ENCODE measurements at regions not wholly inside any gene's neighbourhood (a gene's known extent, or its start where the extent isn't known, plus 50 kb on each side); places are given as distances from the start of the nearest gene placed in this dataset.
A peak's percentile ranks its signal among the peaks of the same experiment; 100 is the strongest.

DNA sequence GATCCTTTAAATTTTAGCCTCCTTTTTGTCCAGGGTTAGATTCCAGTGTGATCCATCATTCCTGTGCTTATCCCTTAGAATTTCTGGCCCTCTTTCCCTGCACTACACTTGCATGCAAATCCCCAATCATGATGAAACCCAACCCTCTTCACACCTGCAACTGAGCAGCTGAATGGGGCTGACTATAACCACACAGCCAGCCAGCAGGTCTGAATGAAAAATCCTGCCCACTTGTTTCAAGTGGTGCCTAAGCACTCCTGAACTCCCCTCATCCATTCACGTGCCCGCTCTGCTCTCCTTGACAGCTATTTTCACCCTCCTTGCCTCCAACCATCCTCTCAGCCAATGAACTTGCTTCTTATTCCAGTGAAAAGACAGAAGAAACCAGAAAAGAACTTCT is 80.5 kb upstream of the AFF3 start:
- intact Hi-C loops (cut with DNase I, micrococcal nuclease): no loop called here
- DNase-seq (no peak), ATAC-seq (no peak)

DNA sequence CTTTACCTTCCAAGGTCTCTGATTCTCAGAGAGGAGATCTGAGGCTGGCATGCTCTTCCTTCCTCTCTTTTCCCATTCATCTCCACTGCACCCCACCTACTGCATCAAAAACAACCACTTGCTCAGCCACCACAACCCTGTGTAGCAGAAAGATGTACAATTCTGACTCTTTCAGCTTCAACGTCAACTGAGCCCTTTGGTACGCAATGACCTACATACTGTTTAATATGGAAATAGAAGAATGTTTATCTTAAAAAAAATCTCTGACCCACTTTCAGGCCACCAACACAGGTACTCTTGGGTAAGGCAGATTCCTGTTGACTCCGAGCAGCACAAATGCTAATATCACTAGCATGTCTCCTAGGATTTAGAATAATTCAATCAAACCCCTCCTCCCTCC is 76.2 kb upstream of the AFF3 start:
- no peak for ATAC-seq

DNA sequence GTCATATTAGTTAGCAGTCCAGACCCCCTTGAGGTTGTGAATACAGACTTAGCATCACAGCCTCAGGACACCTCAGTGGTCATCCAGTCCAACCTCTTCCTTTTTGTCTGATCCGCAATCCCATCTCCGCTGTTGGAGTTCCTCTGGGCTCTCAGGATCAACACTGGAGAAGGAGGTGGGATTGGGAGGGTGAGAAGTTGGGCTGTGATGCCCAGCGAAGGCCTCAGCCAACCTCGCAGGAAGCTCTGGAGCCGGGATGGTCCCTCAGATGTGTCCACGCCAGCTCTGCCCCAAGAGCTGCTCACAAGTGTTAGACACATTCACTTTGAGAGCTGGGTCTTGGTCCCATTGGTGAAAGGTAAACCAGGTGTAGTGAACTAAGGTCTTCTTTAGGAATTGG is 74.9 kb upstream of the AFF3 start:
- intact Hi-C loops (cut with DNase I, micrococcal nuclease): no loop called here
- DNase-seq (no peak), ATAC-seq (no peak)

More for the DNA sequence above, 76.2 kb upstream of the AFF3 start:
- intact Hi-C loops (cut with DNase I, micrococcal nuclease): no loop called here
- no peak for DNase-seq

DNA sequence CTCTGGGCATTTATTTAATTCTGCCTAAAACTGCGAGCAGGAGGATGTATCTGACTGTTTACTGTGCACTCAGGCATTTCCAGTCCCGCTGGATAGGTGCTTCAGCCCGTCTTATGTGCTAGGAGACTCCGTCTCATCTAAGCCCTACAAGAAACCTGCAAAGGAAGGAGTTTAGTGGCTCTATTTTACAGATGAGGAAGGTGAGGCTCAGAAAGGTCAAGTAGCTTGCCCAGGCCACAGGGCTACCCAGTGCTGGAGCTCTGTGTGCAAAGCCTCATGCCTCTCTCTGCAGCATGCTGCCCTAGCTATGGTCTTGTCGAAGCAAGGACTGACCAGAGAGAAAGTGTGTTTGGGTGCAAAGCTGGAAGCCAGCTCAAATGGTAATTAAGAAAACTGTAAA is 73.6 kb upstream of the AFF3 start:
- ATAC-seq (no peak), DNase-seq (no peak)
- intact Hi-C loops (cut with DNase I, micrococcal nuclease): no loop called here

DNA sequence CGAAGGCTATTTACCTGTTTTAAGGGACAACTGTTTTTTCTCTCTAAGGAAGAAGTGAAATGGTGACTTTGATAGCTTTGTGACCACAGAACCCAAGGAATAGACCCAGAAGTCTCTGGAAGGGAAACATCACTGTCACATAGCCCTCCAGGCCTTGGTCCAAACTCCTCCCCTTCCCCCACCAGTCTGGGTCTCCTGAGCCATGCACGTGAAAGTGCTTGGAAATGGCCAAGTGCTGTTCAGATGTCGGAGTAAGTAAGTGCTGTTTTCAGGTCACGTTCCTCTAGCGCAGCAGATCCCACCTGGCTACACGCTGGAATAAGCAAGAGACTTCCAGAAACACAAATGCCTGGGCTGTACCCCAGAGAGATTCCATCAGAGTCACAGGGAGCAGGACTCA is 73.0 kb upstream of the AFF3 start:
- ATAC-seq (no peak), DNase-seq (no peak)
- intact Hi-C loops (cut with DNase I, micrococcal nuclease): no loop called here

DNA sequence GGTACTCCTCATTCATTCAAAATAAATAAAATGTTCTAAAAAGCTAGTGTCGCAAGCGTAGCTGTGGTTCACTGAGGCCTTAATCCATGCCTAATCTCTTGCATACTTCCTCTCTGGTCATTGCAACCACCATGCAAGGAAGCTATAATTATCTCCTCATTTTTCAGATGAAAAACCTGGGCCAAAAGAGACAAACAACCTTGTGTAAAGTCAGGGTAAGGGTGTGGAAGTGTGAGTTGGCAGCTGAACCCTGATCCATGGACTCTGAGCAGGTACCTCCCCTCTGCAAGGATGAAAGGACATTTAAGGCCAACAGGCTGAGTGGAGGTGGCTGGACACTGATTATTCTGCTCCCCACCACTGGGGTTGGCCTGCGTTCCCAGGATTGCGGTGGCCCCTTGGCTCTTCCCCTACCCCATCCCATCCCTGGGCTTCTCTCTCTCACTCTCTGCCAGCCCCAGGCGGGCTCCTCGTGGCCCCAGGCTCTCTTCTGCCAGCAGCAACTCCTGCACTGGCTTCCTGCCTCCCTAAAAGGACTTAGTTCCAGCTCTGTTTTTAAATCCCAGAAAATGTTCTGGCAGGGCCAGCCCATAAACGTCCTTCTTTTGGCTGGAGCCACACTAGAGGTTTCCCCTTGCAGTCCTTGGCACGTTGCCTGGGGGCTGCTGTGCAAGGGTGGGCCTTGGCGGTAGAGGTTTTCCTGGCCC is 72.0 kb upstream of the AFF3 start:
- ATAC-seq: peak; percentile 83
- intact Hi-C loops (cut with DNase I, micrococcal nuclease): no loop called here
- peak; percentile 25 to 64 for DNase-seq

DNA sequence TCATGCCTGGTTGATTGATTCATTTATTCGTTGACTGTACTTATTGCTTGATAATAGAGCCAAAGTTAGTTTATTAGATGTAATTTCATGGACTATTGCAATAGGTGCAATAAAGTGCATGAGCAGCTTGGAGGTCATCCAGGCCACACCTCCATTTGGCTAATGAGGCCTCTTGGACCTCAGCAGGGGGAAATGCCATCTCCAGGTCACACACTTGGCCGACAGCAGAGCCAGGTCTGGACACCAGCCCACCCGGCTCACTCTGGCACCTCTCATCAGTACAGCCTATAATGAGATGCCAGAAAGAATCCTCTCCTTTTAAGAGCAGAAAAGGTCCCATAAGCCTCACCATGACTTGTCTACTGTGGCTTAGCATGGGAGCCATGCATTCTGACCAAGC is 71.2 kb upstream of the AFF3 start:
- DNase-seq: peak; percentile 27 to 41
- peak; percentile 42 for ATAC-seq
- intact Hi-C loops (cut with DNase I, micrococcal nuclease): no loop called here

DNA sequence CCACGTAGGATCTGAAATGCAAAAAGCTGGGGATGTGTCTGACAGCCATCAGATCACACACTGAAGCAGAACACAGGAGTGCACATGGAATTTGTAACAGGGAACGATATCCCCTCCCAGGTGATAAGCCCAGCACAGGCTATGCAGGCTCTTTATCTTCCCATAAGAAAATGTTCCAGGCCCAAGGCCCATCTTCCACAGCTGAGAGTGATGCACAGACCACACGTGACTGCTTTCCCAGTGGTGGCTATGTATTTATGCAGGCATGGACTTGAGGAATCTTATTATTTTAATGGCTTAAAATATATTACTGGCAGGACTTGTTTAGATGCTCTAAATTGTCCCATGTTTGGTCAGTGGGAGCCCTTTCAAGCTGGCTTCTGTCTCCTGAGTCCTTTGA is 70.5 kb upstream of the AFF3 start:
- no peak for DNase-seq
- intact Hi-C loops (cut with DNase I, micrococcal nuclease): no loop called here
- ATAC-seq: no peak

DNA sequence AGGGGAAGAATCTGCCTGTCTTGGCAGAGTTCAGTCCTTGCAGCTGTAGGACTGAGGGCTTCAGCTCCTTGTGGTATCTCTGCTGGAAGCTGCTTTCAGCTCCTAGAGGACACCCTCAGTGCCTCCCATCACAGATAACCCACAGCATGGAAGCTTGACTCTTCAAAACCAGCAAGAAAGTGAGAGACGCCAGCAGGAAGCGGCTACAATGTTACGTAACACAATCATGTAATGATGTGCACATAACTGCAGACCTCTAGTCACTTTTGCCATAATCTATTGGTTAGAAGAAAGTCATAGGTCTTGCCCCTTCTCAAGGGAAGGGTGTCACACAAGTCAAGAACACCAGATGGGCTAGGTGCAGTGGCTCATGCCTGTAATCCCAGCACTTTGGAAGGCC is 69.1 kb upstream of the AFF3 start:
- ATAC-seq: no peak
- no peak for DNase-seq
- intact Hi-C loops (cut with DNase I, micrococcal nuclease): no loop called here

DNA sequence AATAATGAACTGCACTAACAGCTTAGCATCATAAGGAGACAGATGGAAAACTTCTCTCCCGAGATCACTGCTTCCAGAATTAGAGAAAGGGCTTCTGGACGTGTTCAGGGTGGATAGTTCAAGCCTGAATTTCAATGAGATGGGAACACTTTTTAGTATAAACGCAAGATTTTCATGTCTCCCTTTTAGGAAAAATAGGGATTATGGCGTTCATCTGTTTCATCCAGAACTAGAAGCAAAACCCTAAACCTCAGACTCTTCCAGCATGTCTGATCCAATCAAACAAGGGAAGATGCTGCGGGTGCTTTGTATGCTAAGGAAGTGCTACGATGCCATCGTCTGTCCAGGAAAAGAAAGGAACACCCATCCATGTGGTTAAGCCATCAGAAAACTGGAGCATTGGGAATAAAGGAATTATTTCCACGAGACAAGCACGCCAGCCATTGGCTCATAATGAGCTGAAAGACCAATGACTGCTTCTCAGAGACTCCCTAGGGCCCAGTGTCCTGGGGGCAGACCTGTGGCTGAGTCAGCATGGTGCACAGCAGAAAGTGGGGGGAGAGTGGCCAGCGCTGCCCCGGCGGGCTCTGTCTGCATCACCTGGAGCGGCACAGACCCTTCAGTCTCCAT is 65.9 kb upstream of the AFF3 start:
- intact Hi-C loops (cut with DNase I, micrococcal nuclease): no loop called here
- no peak for ATAC-seq
- no peak for DNase-seq

DNA sequence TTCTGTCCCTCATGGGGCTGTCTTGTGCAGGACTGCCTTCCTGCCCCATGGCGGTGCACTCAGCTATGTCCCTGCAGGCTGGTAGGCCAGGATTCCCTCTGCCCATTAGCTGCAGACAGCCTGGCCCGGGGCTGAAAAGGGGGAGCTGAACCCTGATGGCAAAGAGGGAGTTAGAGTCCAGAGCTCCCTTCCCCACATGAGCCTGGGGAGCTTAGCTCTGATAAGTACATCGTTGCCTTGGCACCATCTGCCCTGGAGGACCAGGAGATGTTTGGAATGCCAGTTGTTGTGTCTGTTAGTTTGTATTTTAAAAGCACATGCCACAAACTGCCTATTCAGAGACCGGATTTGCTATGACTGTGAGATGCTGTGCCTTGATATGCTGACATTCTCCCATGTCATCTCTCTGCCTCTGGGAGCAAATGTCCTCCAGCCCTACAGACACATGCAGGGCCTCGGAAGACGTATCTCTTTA is 65.1 kb upstream of the AFF3 start:
- no peak for DNase-seq
- ATAC-seq: no peak
- intact Hi-C loops (cut with DNase I, micrococcal nuclease): no loop called here

DNA sequence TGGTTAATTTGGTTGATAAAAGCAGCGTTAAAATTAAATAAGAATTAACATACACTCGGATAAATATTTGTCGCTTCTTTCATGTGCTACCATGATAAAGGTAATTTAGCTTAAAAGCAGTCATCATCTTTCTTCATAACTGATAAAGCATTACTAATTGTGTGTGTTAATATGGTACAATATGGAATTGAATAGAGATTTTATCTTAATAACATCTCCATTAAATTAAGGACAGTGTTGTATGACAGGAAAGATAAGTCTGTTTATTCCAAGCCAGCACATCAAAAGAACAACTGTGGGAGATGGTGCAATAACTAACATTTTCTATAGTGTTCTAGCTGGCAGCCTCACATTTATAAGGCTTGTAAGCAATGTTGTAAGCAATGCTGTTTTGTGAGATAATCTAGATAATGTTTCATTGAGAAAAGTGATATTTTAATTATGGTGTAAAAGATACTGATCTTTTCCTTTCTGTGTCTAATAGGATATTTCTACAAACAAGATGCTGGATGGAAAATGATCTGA is 64.4 kb upstream of the AFF3 start:
- no peak for DNase-seq
- no peak for ATAC-seq
- intact Hi-C loops (cut with DNase I, micrococcal nuclease): no loop called here

DNA sequence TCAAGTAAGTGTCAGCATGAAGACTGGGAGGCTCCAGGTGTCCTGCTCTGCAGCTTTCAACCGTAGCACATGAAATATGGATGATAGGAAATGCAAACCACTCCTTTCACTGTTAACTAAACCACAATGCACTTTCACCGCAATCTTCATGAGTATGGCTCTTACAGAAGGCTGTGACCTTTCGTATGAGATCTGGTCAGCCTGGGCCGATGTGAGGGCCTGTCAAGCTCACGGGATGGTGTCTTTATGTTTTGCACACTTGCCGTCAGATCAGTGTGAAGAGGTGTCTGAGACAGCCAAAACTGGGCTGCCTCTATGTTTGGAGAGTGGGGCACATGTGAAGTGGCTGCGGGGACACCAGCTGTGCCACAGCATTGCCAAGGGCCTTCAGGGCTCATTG is 62.8 kb upstream of the AFF3 start:
- DNase-seq (no peak), ATAC-seq (no peak)
- intact Hi-C loops (cut with DNase I, micrococcal nuclease): no loop called here

DNA sequence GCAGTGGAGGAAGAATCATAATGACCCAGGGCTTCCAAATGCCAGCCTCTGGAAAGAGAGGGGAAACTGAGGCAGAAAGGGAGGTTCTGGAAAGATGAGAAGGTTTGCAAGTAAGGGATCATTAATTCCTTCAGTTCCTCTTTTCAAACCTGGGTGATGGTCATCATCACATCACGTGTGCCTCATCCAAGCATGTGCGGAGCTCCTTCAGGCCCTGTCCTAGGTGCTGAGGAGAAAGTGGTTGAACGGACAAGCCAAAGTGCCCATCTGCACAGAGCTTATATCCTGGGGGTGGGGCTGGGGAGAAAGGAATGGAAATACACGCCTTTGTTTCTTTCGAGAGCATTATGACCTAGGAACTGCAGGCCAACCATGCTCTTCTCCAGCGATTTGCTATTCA is 60.2 kb upstream of the AFF3 start:
- DNase-seq (no peak), ATAC-seq (no peak)
- intact Hi-C loops (cut with DNase I, micrococcal nuclease): no loop called here

DNA sequence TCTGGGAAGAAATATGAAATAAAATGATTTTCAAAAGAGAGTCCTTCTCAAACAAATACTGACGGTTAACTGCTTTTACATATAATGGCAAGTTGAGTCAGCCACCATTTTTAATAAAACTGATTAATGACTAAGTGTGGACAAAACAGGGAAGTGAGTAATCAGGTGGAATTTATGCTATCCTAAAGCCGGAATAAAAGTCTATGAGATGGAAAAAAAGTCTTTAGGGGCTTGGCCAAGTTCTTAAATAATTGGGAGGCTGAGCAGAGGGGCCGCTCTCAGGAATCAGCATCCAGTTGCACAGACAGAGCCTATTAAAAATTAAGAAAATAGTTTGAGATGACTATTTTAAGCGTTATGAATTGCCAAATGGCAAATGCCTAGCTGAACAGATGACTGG is 58.6 kb upstream of the AFF3 start:
- DNase-seq: no peak
- intact Hi-C loops (cut with DNase I, micrococcal nuclease): no loop called here
- no peak for ATAC-seq

DNA sequence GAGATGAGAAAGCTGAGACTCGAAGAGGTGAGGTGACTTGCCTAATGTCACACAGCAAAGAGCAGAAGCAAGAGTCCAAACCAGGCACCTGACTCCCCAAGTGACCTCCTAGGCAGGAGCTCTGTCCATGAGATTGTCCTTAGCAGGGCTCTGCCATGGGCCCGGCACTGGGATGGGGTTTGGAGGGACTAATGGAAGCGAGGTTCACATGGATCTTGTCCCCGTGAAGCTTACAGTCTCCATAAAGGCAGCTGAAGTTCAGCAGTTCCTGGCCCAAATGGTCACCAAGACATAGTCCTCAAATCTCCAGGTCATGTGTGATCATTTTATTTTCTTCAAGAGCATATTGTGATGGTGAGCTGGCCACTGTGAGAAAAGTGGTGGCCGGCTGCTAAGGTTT is 57.0 kb upstream of the AFF3 start:
- ATAC-seq: no peak
- intact Hi-C loops (cut with DNase I, micrococcal nuclease): no loop called here
- no peak for DNase-seq

DNA sequence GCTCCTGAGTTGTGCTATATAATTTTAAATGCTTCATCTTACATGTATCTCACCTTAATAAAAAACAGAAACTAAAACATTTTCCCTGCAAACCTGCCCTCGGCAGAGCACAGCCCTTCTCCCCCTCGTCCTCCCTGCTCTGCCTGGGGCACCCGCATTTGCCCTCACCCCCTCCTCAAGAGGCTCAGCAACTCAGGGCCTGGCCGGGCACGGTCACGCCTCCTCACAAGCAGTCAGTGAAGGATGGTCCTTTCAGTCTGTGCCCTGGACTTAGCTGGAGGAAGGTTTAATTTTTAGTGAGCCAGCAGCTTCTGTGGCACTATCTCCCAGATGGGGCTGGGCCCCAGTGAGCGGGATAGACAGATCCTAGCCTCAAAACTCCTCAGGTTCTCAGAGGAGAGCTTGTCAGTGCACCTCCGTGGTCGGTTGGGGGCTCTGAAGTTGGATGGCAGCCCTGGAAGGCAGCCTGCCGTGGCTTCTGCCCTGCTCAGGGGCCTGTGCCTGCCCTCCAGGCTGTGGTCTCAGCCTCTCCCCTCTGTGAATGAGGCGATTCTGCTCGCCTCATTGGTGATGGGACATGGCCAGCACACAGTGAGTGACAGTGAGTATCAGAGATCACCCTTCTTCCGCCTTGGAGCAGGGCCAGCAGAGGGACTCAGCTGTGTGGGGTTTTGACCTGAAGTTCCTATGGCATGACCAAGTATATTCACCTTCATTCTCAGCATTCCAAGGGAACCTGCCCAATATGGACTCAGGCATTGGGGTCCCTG is 56.3 kb upstream of the AFF3 start:
- intact Hi-C loops (cut with DNase I, micrococcal nuclease): no loop called here
- DNase-seq: no peak
- ATAC-seq: no peak

DNA sequence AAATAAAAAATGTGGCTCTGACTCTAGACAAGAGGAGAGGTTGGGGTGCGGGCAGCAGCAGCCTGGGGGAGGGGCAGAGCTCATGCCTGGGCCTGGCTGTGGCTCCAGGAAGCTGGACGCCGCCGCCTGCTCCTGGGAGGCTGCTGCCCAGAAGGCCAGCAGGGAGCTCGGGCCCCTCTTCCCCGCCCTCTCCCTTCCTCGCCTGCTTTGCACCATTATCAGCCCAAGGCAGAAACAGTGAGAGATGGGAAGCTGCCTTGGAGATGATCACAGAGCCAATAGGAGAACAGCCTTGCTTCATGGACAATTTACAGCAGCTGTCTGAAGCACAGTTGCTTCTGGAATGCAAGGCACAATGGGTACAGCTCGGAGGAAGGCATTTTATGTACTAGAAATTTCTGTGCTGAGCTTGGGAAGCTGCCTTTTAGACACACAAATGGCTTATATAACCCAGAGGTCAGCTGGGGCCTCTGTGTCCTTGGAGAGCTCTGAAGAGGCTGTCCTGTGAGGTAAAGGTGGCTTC is 55.3 kb upstream of the AFF3 start:
- intact Hi-C loops (cut with DNase I, micrococcal nuclease): no loop called here
- peak; percentile 49 for ATAC-seq
- DNase-seq: peak; percentile 35 to 53

DNA sequence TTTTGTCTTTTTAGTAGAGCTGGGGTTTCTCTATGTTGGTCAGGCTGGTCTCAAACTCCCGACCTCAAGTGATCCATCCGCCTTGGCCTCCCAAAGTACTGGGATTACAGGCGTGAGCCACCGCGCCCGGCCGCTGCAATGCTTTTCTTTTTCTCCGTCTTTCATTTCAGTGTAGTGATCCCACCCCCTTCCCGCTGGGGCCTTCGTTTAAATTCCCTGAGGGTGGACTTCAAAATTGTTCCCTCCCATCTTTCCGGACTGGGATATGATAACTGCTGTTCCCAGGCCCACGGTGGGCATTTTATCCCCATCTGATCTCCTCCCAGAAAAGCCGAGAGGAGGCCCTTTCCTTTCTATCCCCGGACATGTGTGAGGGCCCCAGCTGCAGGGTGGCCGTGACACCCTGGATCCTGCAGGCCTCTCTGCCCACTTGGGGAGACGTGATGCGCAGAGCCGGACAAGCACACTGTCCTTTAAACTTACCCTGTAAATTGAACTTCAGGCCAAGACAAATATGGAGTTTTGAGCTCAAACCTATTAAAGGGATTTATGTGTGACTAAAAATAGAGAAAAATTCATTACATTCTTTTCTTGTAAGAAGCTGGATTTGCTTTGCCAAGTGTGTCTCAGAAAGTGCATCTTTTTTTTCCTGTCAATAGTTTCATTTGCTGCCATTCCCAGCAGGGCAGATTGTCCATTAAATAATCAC is 54.5 kb upstream of the AFF3 start:
- DNase-seq (no peak), ATAC-seq (no peak)
- intact Hi-C loops (cut with DNase I, micrococcal nuclease): no loop called here

Data from left colon (tissue), 2 donors.